Activated gamma-delta T cell (primary cell): ENCODE measurements at regions not wholly inside any gene's neighbourhood (a gene's known extent, or its start where the extent isn't known, plus 50 kb on each side); places are given as distances from the start of the nearest gene placed in this dataset.
"Not testable (repeated sequence)": the region's sequence is repeated elsewhere in the genome, so short reads cannot be mapped to it uniquely, and the experiment has no call there.

ENCODE experiments used
- DNase-seq: peaks from one replicate; lab custom pipeline; 2025; lab: John Stamatoyannopoulos, UW

- DNase-seq, result no peak
Observed at GRCh38 chr4:25981749-25982148, 67.7 kb downstream of the SMIM20 start.

DNA sequence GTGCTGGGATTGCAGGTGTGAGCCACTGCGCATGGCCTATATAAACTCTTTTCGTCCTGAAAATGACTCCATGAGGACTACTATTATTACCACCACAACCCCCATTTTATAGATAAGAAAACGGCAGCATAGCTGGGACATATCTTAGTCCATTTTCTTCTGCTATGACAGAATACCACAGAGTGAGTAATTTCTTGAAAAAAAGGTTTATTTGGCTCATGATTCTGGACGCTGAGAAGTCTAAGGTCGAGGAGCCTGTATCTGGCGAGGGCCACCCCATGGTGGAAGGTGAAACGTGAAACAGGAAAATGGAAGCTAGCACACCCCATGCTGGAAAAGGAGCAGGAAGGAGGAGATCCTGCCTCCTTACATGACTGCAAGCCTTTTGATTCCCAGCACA lies 68.9 kb downstream of the SMIM20 start:
- no peak for DNase-seq

DNA sequence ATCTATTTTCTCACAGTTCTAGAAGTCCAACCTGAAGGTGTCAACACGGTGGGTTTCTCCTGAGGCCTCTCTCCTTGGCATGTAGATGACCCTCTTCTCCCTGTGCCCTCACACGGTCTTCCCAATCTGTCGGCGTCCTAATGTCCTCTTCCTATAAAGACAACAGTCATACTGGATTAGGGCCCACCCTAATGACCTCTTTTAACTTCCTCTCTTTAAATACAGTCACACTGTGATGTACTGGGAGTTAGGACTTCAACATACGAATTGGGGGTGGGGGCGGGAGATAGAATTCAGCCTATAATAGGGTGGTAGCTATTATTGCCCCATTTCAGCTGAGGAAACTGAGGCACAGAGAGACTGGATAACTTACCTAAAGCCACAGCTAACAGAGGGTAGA lies 70.2 kb downstream of the SMIM20 start:
- DNase-seq, result no peak

- DNase-seq, result no peak
Observed at GRCh38 chr4:25984796-25985195, 70.8 kb downstream of the SMIM20 start.

DNA sequence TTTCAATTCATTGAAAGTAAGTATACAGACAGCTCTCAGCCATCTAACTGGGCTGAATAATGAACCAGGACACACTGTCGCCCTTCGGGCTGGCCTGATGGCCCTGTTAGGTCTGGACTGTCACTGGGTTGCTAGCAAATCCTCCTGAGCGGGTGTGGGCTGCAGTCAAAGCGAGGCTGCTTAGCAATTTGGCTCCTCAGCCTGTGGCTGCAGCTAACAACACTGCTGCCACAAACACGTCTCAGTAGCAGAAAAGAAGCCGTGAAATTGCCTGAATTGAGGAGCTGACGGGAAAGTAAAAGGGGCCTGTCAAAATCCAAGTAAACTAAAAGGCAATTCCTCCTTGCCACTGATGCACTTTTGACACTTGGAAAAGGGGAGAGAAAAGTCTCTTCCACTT lies 72.8 kb downstream of the SMIM20 start:
- DNase-seq, result no peak

GRCh38 chr4:25991340-25991739 lies 77.3 kb downstream of the SMIM20 start:
- no peak for DNase-seq

- DNase-seq, result no peak
Observed at GRCh38 chr4:25993395-25994185, 79.6 kb downstream of the SMIM20 start.

DNA sequence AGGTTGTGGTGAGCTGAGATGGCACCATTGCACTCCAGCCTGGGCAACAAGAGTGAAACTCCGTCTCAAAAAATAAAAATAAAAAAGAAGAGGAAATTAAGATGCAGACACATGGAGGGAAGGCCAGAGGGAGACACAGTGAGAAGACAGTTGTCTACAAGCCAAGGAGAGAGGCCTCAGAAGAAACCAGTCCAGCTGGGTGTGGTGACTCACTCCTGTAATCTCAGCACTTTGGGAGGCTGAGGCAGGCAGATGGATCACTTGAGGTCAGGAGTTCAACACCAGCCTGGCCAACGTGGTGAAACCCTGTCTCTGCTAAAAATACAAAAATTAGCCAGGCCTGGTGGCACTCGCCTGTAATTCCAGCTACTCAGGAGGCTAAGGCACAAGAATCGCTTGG lies 80.6 kb downstream of the SMIM20 start:
- not testable (repeated sequence) for DNase-seq

DNA sequence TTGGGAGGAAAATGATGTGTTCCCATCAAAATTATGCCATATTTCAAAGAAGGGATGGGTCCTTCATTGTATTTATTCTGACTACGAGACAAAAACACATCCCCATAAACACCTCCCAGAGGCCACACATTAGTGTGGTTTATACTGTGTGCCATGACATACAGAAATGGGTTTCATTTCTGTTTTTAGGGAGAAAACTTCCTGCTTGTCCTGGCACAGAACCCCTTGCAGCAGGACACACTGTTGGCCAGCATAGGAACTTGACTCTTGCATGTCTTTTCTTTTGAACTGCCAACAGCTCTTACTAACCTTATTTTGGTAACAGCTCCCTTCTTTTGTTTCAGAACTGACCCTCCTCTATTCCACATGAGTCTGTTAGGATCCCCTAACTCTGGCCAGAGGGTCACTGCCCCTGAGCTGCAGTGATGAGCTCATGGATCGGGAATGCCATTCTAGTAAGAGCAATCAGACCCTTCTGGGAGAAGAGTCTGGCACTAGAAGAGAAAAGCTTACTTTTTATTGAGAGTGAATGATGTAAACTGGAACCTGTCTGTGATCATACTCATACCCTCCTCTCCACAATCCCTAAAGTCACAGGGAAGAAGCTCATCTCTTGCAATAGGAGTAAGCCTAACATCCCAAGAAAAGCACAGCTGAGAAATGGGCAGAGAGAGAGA lies 86.4 kb downstream of the SMIM20 start:
- DNase-seq, result no peak

DNA sequence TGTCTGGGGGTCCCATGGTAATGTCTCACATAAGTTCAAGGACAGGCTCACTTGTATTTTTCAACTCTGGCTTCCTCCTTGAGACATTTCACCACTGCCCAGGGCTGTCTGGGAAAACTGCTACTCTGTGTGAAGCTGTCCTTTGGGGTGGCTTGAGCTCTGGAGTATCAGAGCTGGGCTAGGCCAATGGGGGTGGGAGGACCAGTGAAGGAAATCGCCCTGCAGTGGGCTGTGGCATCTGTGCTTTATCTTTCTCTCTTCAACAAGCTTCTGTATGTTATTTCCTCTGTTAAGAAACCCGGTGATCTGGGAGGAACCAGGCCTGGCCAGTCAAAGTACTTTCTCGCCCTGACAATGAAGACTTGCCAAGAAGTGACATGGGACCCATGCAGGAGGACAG lies 87.4 kb downstream of the SMIM20 start:
- no peak for DNase-seq

DNA sequence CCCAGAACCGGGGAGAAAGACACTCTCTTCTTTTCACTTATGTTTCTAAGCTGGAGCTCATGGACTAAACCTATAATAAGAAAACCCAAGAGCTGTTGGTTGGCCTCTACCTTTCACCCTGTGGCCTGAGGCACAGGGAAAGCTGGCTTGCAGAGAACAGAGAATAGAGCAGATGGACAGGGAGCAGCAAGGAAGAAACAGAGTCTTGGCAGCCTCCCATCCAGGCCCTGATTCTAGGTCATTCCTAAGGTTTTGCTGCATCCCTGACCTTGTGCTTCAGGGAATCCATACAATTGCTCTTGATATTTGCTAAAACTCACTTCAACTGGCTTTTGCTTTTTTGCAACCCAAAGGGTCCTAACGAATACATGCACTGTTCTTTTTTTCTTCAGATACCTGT lies 87.8 kb downstream of the SMIM20 start:
- DNase-seq, result no peak

GRCh38 chr4:26003056-26003455 lies 89.0 kb downstream of the SMIM20 start:
- DNase-seq, result no peak

DNA sequence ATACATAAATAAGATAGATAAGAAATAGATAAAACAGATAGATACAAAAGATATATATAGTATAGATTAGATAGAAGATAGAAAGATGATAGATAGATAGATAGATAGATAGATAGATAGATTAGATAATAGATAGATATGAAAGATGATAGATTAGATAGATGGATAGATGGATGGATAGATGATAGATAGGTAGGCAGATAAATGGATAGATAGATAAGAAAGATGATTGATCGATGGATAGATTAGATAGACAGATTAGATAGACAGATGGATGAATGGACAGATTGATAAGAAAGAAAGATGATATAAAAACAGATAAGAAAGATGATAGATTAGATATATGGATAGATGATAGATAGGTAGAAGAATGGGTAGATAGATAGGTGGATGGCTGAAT lies 90.3 kb downstream of the SMIM20 start:
- no peak for DNase-seq

DNA sequence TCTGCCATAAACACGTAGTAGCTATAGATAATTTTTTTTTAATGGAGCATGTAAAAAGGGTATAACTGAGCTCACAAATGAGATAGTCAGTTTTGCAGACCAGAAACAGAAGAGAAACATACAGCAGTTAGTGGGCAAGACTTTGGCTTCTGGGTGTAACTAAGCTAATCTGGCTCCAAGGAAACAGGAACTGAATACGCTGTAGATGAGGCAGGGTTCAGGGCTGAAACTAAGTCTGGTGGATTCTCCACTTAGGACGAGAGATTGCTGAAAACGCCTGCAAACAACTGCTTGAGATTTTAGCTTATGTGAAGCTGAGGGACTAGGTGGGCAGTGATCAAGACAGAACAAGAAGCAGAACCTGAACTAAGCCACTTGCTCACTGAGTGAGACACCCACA lies 91.7 kb downstream of the SMIM20 start:
- no peak for DNase-seq

GRCh38 chr4:26008737-26009136 lies 94.7 kb downstream of the SMIM20 start:
- no peak for DNase-seq

- no peak for DNase-seq
Observed at GRCh38 chr4:26009502-26009901, 95.5 kb downstream of the SMIM20 start.

DNA sequence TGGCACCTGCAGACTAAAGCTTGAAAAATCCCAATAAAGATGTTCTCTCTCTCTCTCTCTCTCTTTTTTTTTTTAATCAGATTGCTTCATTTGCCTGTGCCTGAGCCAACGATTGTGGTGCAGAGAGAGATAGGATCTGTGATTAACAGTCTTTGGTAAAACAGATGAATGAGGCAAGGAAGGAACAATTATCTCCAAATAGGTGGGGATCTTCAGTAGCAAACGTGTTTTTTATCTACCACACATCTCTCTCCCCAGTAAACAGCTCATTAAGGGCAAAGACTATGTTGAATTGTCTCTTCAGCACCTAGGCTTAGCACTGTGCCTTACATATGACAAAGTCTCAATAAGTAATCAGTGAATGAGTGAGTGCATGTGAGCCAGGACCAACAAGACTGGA lies 96.3 kb downstream of the SMIM20 start:
- no peak for DNase-seq

- no peak for DNase-seq
Observed at GRCh38 chr4:26013629-26014028, 99.6 kb downstream of the SMIM20 start.

DNA sequence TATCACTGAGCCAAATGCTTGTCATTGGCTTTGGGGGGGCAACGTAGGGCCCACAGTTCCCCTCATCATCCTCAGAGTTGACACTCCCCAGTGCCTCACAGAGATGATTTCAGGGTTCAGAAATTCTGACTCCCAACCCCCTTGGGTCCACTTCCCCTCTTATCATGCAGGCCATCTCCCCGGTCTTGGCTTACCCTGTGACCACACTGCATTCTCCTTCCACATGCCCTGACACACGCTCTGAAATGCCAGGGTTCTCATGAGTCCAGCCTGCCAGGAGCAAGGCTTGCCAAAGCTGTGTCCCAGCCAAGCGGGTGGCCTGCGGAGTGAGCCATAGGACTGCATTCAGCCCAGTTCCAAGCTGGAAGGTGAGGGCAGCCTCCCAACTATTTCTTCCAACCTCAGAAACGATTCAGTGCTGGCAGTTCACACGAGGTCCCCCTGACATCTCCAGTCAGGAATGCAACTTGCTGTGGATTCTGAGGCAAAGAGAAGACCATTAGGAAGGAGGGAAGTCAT lies 101.2 kb downstream of the SMIM20 start:
- no peak for DNase-seq

- DNase-seq, result no peak
Observed at GRCh38 chr4:26015906-26016305, 101.9 kb downstream of the SMIM20 start.

DNA sequence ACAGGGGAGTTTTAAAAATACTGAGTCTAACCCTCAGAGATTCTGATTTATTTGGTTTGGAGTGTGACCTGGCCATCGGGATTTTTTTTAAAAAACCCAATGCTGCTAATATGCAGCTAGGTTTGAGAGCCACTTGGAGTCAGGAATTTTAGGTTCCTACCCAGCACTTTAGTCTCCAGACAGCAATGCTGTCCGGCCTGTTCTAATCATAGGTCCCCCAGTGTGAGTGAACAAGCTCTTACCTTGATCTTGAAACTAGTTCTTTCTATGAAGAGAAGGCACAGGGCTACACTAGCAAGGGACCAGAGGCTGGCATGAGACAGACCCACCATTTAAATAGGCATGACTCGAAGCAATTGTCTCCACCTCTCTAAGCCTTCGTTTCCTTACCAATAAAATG lies 103.5 kb downstream of the SMIM20 start:
- no peak for DNase-seq

DNA sequence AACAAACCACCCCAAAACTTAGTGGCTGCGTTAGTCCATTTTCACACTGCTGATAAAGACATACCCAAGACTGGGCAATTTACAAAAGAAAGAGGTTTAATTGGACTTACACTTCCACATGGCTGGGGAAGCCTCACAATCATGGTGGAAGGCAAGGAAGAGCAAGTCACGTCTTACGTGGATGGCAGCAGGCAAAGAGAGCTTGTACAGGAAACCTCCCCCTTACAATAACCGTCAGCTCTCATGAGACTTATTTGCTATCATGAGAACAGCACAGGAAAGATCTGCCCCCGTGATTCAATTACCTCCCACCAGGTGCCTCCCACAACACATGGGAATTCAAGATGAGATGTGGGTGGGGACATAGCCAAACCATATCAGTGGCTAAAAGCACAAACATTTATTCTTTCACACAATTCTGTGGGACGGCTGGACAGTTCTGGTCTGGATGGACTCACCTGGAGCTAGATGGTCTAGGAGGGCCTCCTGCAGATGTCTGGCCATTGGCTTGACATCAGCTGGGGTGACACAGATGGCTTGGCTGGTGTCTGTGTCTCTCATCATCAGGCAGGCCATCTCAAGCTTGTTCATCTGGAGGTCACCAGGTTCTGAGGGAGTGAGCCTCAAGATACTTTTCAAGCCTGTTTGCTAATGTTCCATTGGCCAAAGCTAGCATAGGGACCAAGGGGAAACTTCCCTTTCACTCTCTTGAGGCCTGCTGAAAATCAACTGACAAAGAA lies 104.1 kb downstream of the SMIM20 start:
- DNase-seq, result not testable (repeated sequence)
